K562 (cell line): ENCODE measurements at regions not wholly inside any gene's neighbourhood (a gene's known extent, or its start where the extent isn't known, plus 50 kb on each side); places are given as distances from the start of the nearest gene placed in this dataset.

Source experiments
- ATAC-seq: fragments of 200-7000 bp; cut with Tn5 transposase; 3 replicates; pipeline ENCODE4 v1.9.1; 2020; ENCODE audit warnings: moderate library complexity
- BruUV-seq: library from RNA; stranded (reverse); fragments of 400-500 nt; replicated peaks from 2 replicates; lab custom pipeline; 2021; lab: Mats Ljungman, UMichigan
- CTCF ChIA-PET: fragments of 300-600 bp; formaldehyde crosslinking; extraction: SDS; loops from one replicate; lab custom pipeline; 2021; ENCODE audit warnings: low intra/inter-chr PET ratio; lab: Yijun Ruan, JAX
- POLR2A ChIA-PET: fragments of 300-600, 350-650 bp; sonication (Branson Sonifier 250); formaldehyde crosslinking; extraction: SDS; loops from one replicate; lab custom pipeline; 2021; ENCODE audit warnings: antibody characterized with exemption, inconsistent platforms; lab: Yijun Ruan, JAX
- DNase-seq, 4 experiments: peaks; one replicate each; pipeline versions ENCODE4 v3.0.0 to v3.0.0-alpha.2; 2011 to 2018; ENCODE audit warnings: low spot score in 3 of 4, mixed read lengths in 3 of 4; ENCODE audit errors: extremely low read depth in 1 of 4
- FAIRE-seq: peaks from 2 replicates; lab custom pipeline; 2011; peaks lifted over from hg19 to GRCh38; lab: Jason Lieb, UNC
- H2AFZ ChIP-seq: 2 replicates; pipeline ENCODE4 v1.6.0; 2011; ENCODE audit warnings: low read depth, low read length, control low read depth, inconsistent platforms
- H3K27ac ChIP-seq: fragments of 200-600 bp; 3 replicates; pipeline ENCODE4 v1.8.0; 2011; ENCODE audit warnings: low read depth, mild to moderate bottlenecking, control low read depth, inconsistent platforms, low read length, moderate library complexity, mixed read lengths; ENCODE audit errors: extremely low read depth
- H3K27me3 ChIP-seq, 2 experiments: fragments of 300-600 bp in 1 of 2; 2 replicates in 1 of 2; 3 replicates in 1 of 2; pipeline versions ENCODE4 v1.6.0 to v1.8.0; 2011; ENCODE audit warnings: inconsistent platforms in 2 of 2, low read length in 2 of 2, mild to moderate bottlenecking in 1 of 2, mixed read lengths in 1 of 2, moderate library complexity in 1 of 2; ENCODE audit not compliant: control insufficient read depth in 2 of 2, insufficient read depth in 2 of 2
- H3K36me3 ChIP-seq: fragments of 300-600 bp; 3 replicates; pipeline ENCODE4 v1.8.0; 2011; ENCODE audit warnings: mild to moderate bottlenecking, low read length, inconsistent platforms; ENCODE audit not compliant: control insufficient read depth, insufficient read depth
- H3K4me1 ChIP-seq, 2 experiments: fragments of 200-600 bp in 1 of 2; replicated peaks in 1 of 2; 2 replicates in 1 of 2; 3 replicates in 1 of 2; pipeline versions ENCODE4 v1.5.1 to v1.8.0; 2011; ENCODE audit warnings: inconsistent platforms in 2 of 2, low read length in 2 of 2, mild to moderate bottlenecking in 1 of 2, mixed read lengths in 1 of 2, moderate library complexity in 1 of 2; ENCODE audit not compliant: control insufficient read depth in 2 of 2, insufficient read depth in 2 of 2
- H3K4me2 ChIP-seq: 2 replicates; pipeline ENCODE4 v1.6.1; 2011; ENCODE audit warnings: low read length, control low read depth, inconsistent platforms, mixed read lengths; ENCODE audit not compliant: insufficient read depth
- H3K4me3 ChIP-seq: fragments of 200-600 bp; sonication (generic), shearing (Covaris generic); 2 replicates; pipeline ENCODE4 v1.5.1; 2016; ENCODE audit warnings: control low read depth, inconsistent platforms
- H3K79me2 ChIP-seq: fragments of 200-600 bp; 3 replicates; pipeline ENCODE4 v1.8.0; 2011; ENCODE audit warnings: low read length, inconsistent platforms; ENCODE audit not compliant: control insufficient read depth, insufficient read depth
- H3K9ac ChIP-seq, 2 experiments: 2 replicates each; pipeline versions ENCODE4 v1.6.0 to v1.6.1; 2011; ENCODE audit warnings: low read depth in 2 of 2, low read length in 2 of 2, control low read depth in 1 of 2, inconsistent platforms in 1 of 2, mild to moderate bottlenecking in 1 of 2, mixed read lengths in 1 of 2; ENCODE audit not compliant: insufficient read depth in 1 of 2
- H3K9me1 ChIP-seq: one replicate; pipeline ENCODE4 v1.6.0; 2011; ENCODE audit warnings: inconsistent platforms, mild to moderate bottlenecking, low read length, moderate library complexity; ENCODE audit not compliant: control insufficient read depth, insufficient read depth
- H3K9me3 ChIP-seq: replicated peaks from 2 replicates; pipeline ENCODE4 v1.5.1; 2011; ENCODE audit warnings: low read depth, low read length, inconsistent platforms; ENCODE audit not compliant: control insufficient read depth, insufficient read depth
- H4K20me1 ChIP-seq: replicated peaks from 2 replicates; pipeline ENCODE4 v1.6.1; 2011; ENCODE audit warnings: low read length, inconsistent platforms, mixed read lengths; ENCODE audit not compliant: control insufficient read depth, insufficient read depth
- HLTF ChIP-seq: fragments of 450-650 bp; IDR thresholded peaks from 2 replicates; pipeline ENCODE4 v1.6.1; 2016
- IRF2 ChIP-seq: sonication (generic); formaldehyde crosslinking; IDR thresholded peaks from 2 replicates; pipeline ENCODE4 v1.8.1; 2022; ENCODE audit warnings: mild to moderate bottlenecking, missing genetic modification reagents
- MCM2 ChIP-seq: fragments of 450-650 bp; IDR thresholded peaks from 2 replicates; pipeline ENCODE4 v1.6.1; 2017; ENCODE audit warnings: low read depth, mild to moderate bottlenecking
- PCBP1 ChIP-seq: fragments of 200-400 bp; formaldehyde crosslinking; IDR thresholded peaks from 2 replicates; pipeline ENCODE4 v1.6.1; 2018; ENCODE audit warnings: mild to moderate bottlenecking, low read depth, low read length; ENCODE audit not compliant: poor library complexity, severe bottlenecking
- PHF20 ChIP-seq: fragments of 450-650 bp; IDR thresholded peaks from 2 replicates; pipeline ENCODE4 v1.6.1; 2018; ENCODE audit not compliant: partially characterized antibody
- RFX5 ChIP-seq: IDR thresholded peaks from 2 replicates; pipeline ENCODE4 v1.6.1; 2011; ENCODE audit warnings: low read depth, mild to moderate bottlenecking, improper control_type of control experiment, low read length
- RFX7 ChIP-seq: fragments of 250-450 bp; sonication (Bioruptor Pico); IDR thresholded peaks from 2 replicates; pipeline ENCODE4 v1.5.1; 2021; ENCODE audit warnings: mild to moderate bottlenecking
- TAF1 ChIP-seq: IDR thresholded peaks from 2 replicates; pipeline ENCODE4 v1.6.1; 2011; ENCODE audit warnings: mild to moderate bottlenecking, low read length, moderate library complexity; ENCODE audit not compliant: insufficient read depth, control insufficient read depth, severe bottlenecking; ENCODE audit errors: extremely low read depth
- XRCC3 ChIP-seq: fragments of 450-650 bp; IDR thresholded peaks from 2 replicates; pipeline ENCODE4 v1.6.1; 2017; ENCODE audit warnings: mild to moderate bottlenecking, moderate library complexity
- ZBTB17 ChIP-seq: fragments of 450-650 bp; formaldehyde crosslinking; IDR thresholded peaks from 2 replicates; pipeline ENCODE4 v1.4.0; 2020; ENCODE audit warnings: mild to moderate bottlenecking
- ZNF134 ChIP-seq: fragments of 250-450 bp; sonication (Bioruptor Pico); conservative IDR thresholded peaks from 2 replicates; pipeline ENCODE4 v1.4.0; 2020
- ZNF584 ChIP-seq: fragments of 200-800 bp; sonication (Bioruptor generic); IDR thresholded peaks from 2 replicates; pipeline ENCODE4 v1.6.1; 2016; ENCODE audit warnings: low read depth, mild to moderate bottlenecking, missing genetic modification characterization, missing compliant biosample characterization
- ZZZ3 ChIP-seq: fragments of 450-650 bp; IDR thresholded peaks from 2 replicates; pipeline ENCODE4 v1.6.1; 2016; ENCODE audit warnings: antibody characterized with exemption, mild to moderate bottlenecking, moderate library complexity
- WGBS: fragments of 100-300 bp; shearing (Covaris generic); methylation state at CpG from one replicate; pipeline ENCODE4 v1.1.6; 2016; ENCODE audit warnings: low coverage, mixed read lengths; ENCODE audit not compliant: insufficient coverage; ENCODE audit errors: missing lambda C conversion rate; 5-methylcytosine and 5-hydroxymethylcytosine counted together
- in situ Hi-C: fragments of 300-500 bp; cut with MboI; formaldehyde crosslinking; loops from 4 replicates; pipeline ENCODE4 v1.15.0; 2018; ENCODE audit warnings: inconsistent platforms, mixed read lengths
- intact Hi-C: fragments of 100-400 bp; cut with micrococcal nuclease; formaldehyde crosslinking; loops from 2 replicates; pipeline ENCODE4 v1.14.2; 2022
- TF ChIP-seq, protein P1 (sequence below): fragments of 250-450 bp; sonication (Bioruptor Pico); IDR thresholded peaks from 2 replicates; pipeline ENCODE4 v1.9.0; 2021; ENCODE audit warnings: mild to moderate bottlenecking
- TF ChIP-seq, protein P2 (sequence below): sonication (generic); formaldehyde crosslinking; IDR thresholded peaks from 2 replicates; pipeline ENCODE4 v1.8.0; 2023; ENCODE audit warnings: mild to moderate bottlenecking, missing genetic modification reagents
- TF ChIP-seq, protein P3 (sequence below): fragments of 450-650 bp; IDR thresholded peaks from 2 replicates; pipeline ENCODE4 v1.6.1; 2016; ENCODE audit warnings: borderline replicate concordance

DNA sequence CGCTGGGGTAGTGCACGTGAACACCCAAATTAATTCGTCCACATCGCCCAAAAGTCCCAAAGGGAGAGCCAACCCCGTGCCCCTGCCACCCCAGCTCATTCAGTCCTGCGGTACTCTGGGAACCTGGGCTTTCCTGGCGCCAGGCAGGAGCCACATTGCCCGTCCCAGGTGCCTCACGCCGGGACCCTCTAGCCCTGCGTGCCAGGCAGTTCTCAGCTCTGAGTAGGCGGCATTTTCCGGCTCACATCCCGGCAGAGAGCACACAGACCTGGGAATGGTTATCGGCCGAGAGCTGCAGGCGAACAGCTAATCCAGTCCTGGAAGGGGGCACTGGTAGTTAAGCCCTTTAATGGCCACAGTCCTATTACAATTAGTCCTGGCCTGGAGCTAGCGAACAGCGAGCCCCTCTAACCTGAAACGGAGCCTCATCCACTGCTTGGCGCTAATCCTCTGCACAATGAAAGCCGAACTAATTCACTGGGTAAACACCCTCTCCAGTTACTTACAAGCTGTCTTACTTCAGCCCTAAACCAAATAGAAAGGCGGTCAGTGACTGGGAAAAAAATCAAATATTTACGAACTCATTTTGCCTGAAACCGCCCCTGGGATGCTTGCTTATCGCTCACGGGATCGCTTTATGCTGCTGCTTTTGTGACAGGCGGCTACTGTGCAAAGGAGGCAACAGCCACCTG lies 254.6 kb upstream of the SOX14 start:
- no peak for DNase-seq
- Histone ChIP-seq H3K4me3 (no peak overlapping the region), H3K36me3 (no peaks in the 10 kb centered on the region), H3K27me3 (no peaks in the 10 kb centered on the region), H3K4me2 (no peak overlapping the region), H3K9me1 (no peaks in the 10 kb centered on the region), H4K20me1 (no peaks in the 10 kb centered on the region), H3K4me1 (no peaks in the 10 kb centered on the region), H2AFZ (no peak overlapping the region), H3K9ac (no peak overlapping the region), H3K27ac (no peak overlapping the region), H3K9me3 (no peaks in the 10 kb centered on the region), H3K79me2 (no peaks in the 10 kb centered on the region)
- intact Hi-C loops = no loop called here
- POLR2A ChIA-PET = interaction anchor here (0.6 kb wide), 1 partner anchor 15 kb away, joined by 3 read pairs; no protein-coding TSS in a partner anchor
- 0% methylated on average over 18 of the region's 29 CpGs for WGBS
- TF ChIP-seq, protein P1, sequence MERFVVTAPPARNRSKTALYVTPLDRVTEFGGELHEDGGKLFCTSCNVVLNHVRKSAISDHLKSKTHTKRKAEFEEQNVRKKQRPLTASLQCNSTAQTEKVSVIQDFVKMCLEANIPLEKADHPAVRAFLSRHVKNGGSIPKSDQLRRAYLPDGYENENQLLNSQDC = no peak
- TF ChIP-seq RFX5 (no peak), PHF20 (no peak), IRF2 (CRISPR knock-in tag) (no peak), ZNF584 (CRISPR knock-in tag) (no peak), HLTF (no peak), ZNF134 (CRISPR knock-in tag) (no peak), PCBP1 (no peak), RFX7 (no peak), XRCC3 (no peak), MCM2 (no peak), ZBTB17 (no peak), ZZZ3 (no peak), TAF1 (no peak)
- TF ChIP-seq, protein P2, sequence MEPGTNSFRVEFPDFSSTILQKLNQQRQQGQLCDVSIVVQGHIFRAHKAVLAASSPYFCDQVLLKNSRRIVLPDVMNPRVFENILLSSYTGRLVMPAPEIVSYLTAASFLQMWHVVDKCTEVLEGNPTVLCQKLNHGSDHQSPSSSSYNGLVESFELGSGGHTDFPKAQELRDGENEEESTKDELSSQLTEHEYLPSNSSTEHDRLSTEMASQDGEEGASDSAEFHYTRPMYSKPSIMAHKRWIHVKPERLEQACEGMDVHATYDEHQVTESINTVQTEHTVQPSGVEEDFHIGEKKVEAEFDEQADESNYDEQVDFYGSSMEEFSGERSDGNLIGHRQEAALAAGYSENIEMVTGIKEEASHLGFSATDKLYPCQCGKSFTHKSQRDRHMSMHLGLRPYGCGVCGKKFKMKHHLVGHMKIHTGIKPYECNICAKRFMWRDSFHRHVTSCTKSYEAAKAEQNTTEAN (CRISPR knock-in tag) = no peak
- TF ChIP-seq, protein P3, sequence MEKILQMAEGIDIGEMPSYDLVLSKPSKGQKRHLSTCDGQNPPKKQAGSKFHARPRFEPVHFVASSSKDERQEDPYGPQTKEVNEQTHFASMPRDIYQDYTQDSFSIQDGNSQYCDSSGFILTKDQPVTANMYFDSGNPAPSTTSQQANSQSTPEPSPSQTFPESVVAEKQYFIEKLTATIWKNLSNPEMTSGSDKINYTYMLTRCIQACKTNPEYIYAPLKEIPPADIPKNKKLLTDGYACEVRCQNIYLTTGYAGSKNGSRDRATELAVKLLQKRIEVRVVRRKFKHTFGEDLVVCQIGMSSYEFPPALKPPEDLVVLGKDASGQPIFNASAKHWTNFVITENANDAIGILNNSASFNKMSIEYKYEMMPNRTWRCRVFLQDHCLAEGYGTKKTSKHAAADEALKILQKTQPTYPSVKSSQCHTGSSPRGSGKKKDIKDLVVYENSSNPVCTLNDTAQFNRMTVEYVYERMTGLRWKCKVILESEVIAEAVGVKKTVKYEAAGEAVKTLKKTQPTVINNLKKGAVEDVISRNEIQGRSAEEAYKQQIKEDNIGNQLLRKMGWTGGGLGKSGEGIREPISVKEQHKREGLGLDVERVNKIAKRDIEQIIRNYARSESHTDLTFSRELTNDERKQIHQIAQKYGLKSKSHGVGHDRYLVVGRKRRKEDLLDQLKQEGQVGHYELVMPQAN = no peak
- in situ Hi-C loops = no loop called here
- FAIRE-seq = no peak
- BruUV-seq = no TSS peak
- CTCF ChIA-PET = no interaction called here
- no peak for ATAC-seq
